ENCODE measurements at regions not wholly inside any gene's neighbourhood (a gene's known extent, or its start where the extent isn't known, plus 50 kb on each side); places are given as distances from the start of the nearest gene placed in this dataset.
A peak's percentile ranks its signal among the peaks of the same experiment; 100 is the strongest.

DNA sequence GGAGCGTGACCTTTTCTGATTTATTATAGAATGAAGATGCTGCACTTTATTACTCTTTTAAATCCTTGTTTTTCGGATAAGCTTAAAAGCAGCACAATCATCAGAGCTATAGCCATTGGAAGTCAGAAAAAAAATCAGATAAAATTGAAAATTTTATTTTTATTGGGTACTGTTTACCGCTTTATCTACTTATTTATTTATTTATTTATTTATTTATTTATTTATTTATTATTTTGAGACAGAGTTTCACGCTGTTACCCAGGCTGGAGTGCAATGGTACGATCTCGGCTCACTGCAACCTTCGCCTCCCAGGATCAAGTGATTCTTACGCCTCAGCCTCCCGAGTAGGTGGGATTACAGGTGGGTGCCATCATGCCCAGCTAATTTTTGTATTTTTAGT lies 83.1 kb upstream of the CHRM3 start:
- CTCF ChIA-PET: interaction anchor here (0.7 to 1.2 kb wide), 2 partner anchors 13 to 591 kb away, joined by 4 read pairs; no protein-coding TSS in a partner anchor
- H3K9me3 ChIP-seq (ENCODE audit: control insufficient read depth, insufficient read depth, low read depth, low read length): no peaks in the 10 kb centered on the region
- POLR2A ChIA-PET: no interaction called here
- H3K4me3 ChIP-seq (ENCODE audit: low read depth, low read length): no peak overlapping the region
- H3K27ac ChIP-seq (ENCODE audit: extremely low read depth, low read depth, low read length): no peak overlapping the region
- no peaks in the 10 kb centered on the region for H3K36me3 ChIP-seq (ENCODE audit: control insufficient read depth in 2 of 2, insufficient read depth in 1 of 2, low read length in 2 of 2)
- H3K4me1 ChIP-seq (ENCODE audit: control insufficient read depth, insufficient read depth, low read length): no peaks in the 10 kb centered on the region
- TF ChIP-seq, protein P1, sequence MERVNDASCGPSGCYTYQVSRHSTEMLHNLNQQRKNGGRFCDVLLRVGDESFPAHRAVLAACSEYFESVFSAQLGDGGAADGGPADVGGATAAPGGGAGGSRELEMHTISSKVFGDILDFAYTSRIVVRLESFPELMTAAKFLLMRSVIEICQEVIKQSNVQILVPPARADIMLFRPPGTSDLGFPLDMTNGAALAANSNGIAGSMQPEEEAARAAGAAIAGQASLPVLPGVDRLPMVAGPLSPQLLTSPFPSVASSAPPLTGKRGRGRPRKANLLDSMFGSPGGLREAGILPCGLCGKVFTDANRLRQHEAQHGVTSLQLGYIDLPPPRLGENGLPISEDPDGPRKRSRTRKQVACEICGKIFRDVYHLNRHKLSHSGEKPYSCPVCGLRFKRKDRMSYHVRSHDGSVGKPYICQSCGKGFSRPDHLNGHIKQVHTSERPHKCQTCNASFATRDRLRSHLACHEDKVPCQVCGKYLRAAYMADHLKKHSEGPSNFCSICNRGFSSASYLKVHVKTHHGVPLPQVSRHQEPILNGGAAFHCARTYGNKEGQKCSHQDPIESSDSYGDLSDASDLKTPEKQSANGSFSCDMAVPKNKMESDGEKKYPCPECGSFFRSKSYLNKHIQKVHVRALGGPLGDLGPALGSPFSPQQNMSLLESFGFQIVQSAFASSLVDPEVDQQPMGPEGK (tag by site-specific recombination; IDR thresholded peaks at IDR 0.05): no peak
- TF ChIP-seq ZFP3 (tag by site-specific recombination; IDR thresholded peaks at IDR 0.05; ENCODE audit: low read depth) (0 out of 2 replicates have a peak, but pooled peaks have one; percentile 52), MEIS1 (CRISPR knock-in tag; IDR thresholded peaks at IDR 0.05; ENCODE audit: borderline replicate concordance) (no peak), ZXDB (tag by site-specific recombination; IDR thresholded peaks at IDR 0.05) (peak; percentile 68), ZNF518A (tag by site-specific recombination; conservative IDR thresholded peaks at IDR 0.05; ENCODE audit: low read depth) (peak; percentile 89), ZNF670 (tag by site-specific recombination; IDR thresholded peaks at IDR 0.05; ENCODE audit: low read depth) (no peak), ZNF654 (tag by site-specific recombination; IDR thresholded peaks at IDR 0.05; ENCODE audit: low read depth) (0 out of 2 replicates have a peak, but pooled peaks have one; percentile 23), MYNN (tag by site-specific recombination; IDR thresholded peaks at IDR 0.05; ENCODE audit: borderline replicate concordance) (no peak), ZNF449 (tag by site-specific recombination; IDR thresholded peaks at IDR 0.05) (no peak), FEZF1 (tag by site-specific recombination; IDR thresholded peaks at IDR 0.05) (no peak), ZNF704 (tag by site-specific recombination; IDR thresholded peaks at IDR 0.05) (no peak), ZNF549 (tag by site-specific recombination; IDR thresholded peaks at IDR 0.05) (no peak), ZNF138 (tag by site-specific recombination; IDR thresholded peaks at IDR 0.05; ENCODE audit: borderline replicate concordance) (0 out of 2 replicates have a peak, but pooled peaks have one; percentile 76), GLI4 (tag by site-specific recombination; IDR thresholded peaks at IDR 0.05) (no peak), ZNF266 (tag by site-specific recombination; IDR thresholded peaks at IDR 0.05; ENCODE audit: low read depth) (peak; percentile 61; the same call in 1 of the 2 replicates), ZNF433 (tag by site-specific recombination; IDR thresholded peaks at IDR 0.05; ENCODE audit: low read depth) (peak; percentile 82), ZNF292 (tag by site-specific recombination; IDR thresholded peaks at IDR 0.05; ENCODE audit: borderline replicate concordance, low read depth) (0 out of 2 replicates have a peak, but pooled peaks have one; percentile 18), ZNF114 (tag by site-specific recombination; IDR thresholded peaks at IDR 0.05) (no peak), KLF1 (tag by site-specific recombination; IDR thresholded peaks at IDR 0.05) (no peak), ZNF148 (tag by site-specific recombination; IDR thresholded peaks at IDR 0.05; ENCODE audit: borderline replicate concordance) (no peak)
- TF ChIP-seq, protein P2, sequence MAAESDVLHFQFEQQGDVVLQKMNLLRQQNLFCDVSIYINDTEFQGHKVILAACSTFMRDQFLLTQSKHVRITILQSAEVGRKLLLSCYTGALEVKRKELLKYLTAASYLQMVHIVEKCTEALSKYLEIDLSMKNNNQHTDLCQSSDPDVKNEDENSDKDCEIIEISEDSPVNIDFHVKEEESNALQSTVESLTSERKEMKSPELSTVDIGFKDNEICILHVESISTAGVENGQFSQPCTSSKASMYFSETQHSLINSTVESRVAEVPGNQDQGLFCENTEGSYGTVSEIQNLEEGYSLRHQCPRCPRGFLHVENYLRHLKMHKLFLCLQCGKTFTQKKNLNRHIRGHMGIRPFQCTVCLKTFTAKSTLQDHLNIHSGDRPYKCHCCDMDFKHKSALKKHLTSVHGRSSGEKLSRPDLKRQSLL (tag by site-specific recombination; IDR thresholded peaks at IDR 0.05): no peak
